GM23338 (cell line): ENCODE measurements at regions not wholly inside any gene's neighbourhood (a gene's known extent, or its start where the extent isn't known, plus 50 kb on each side); places are given as distances from the start of the nearest gene placed in this dataset.

Experiments
- ATAC-seq: fragments of 200-7000 bp; cut with Tn5 transposase; 3 replicates; pipeline ENCODE4 v1.9.1; 2020
- DNase-seq: peaks from one replicate; pipeline ENCODE4 v3.0.0-alpha.2; 2015; ENCODE audit warnings: low spot score
- H2AFZ ChIP-seq: fragments of 200-600 bp; sonication (generic); 2 replicates; pipeline ENCODE4 v1.8.0; 2016; ENCODE audit warnings: antibody characterized with exemption, mild to moderate bottlenecking, moderate library complexity
- H3F3A ChIP-seq: fragments of 200-600 bp; sonication (generic); replicated peaks from 2 replicates; pipeline ENCODE4 v1.8.0; 2017; ENCODE audit warnings: antibody characterized with exemption, mixed run types, low read depth
- H3K27ac ChIP-seq: fragments of 200-600 bp; sonication (generic); 2 replicates; pipeline ENCODE4 v1.6.1; 2016; ENCODE audit warnings: low read depth
- H3K27me3 ChIP-seq: fragments of 200-600 bp; sonication (generic); 2 replicates; pipeline ENCODE4 v1.8.0; 2016; ENCODE audit warnings: mild to moderate bottlenecking, mixed run types, moderate library complexity; ENCODE audit not compliant: insufficient read depth
- H3K36me3 ChIP-seq: fragments of 200-600 bp; sonication (generic); 2 replicates; pipeline ENCODE4 v1.8.0; 2016; ENCODE audit warnings: mild to moderate bottlenecking; ENCODE audit not compliant: insufficient read depth
- H3K4me1 ChIP-seq: fragments of 200-600 bp; sonication (generic); 2 replicates; pipeline ENCODE4 v1.8.0; 2016; ENCODE audit warnings: mild to moderate bottlenecking, moderate library complexity; ENCODE audit not compliant: insufficient read depth
- H3K4me2 ChIP-seq: fragments of 200-600 bp; sonication (generic); 2 replicates; pipeline ENCODE4 v1.7.1; 2017; ENCODE audit warnings: mixed run types
- H3K4me3 ChIP-seq: fragments of 200-600 bp; sonication (generic); 2 replicates; pipeline ENCODE4 v1.6.1; 2016; ENCODE audit warnings: mixed run types
- H3K79me2 ChIP-seq: fragments of 200-600 bp; sonication (generic); replicated peaks from 2 replicates; pipeline ENCODE4 v1.8.0; 2017; ENCODE audit warnings: mild to moderate bottlenecking; ENCODE audit not compliant: insufficient read depth
- H3K9me2 ChIP-seq: fragments of 200-600 bp; sonication (generic); 2 replicates; pipeline ENCODE4 v1.8.0; 2017; ENCODE audit not compliant: insufficient read depth
- H4K20me1 ChIP-seq: fragments of 200-600 bp; sonication (generic); replicated peaks from 2 replicates; pipeline ENCODE4 v1.8.0; 2017; ENCODE audit warnings: mild to moderate bottlenecking; ENCODE audit not compliant: insufficient read depth
- H3K27ac Mint-ChIP-seq: 2 replicates; pipeline ENCODE4 v1.8.0; 2020; ENCODE audit warnings: inconsistent platforms, mild to moderate bottlenecking, moderate library complexity, mixed read lengths
- H3K27me3 Mint-ChIP-seq: 3 replicates; pipeline ENCODE4 v1.8.0; 2022; ENCODE audit warnings: low read depth, mild to moderate bottlenecking, moderate library complexity, mixed read lengths, inconsistent platforms; ENCODE audit not compliant: insufficient read depth, poor library complexity
- H3K36me3 Mint-ChIP-seq: 3 replicates; pipeline ENCODE4 v1.8.0; 2021; ENCODE audit warnings: low read depth, mild to moderate bottlenecking, inconsistent platforms, moderate library complexity, mixed read lengths
- H3K4me1 Mint-ChIP-seq: 3 replicates; pipeline ENCODE4 v1.8.0; 2020; ENCODE audit warnings: mild to moderate bottlenecking, inconsistent platforms, mixed read lengths
- H3K4me3 Mint-ChIP-seq: 3 replicates; pipeline ENCODE4 v1.8.0; 2021; ENCODE audit warnings: moderate library complexity, mild to moderate bottlenecking, inconsistent platforms, mixed read lengths
- H3K9me3 Mint-ChIP-seq: 3 replicates; pipeline ENCODE4 v1.8.0; 2020; ENCODE audit warnings: moderate library complexity, mild to moderate bottlenecking, inconsistent platforms, mixed read lengths
- CREB1 ChIP-seq: fragments of 250-450 bp; sonication (Bioruptor Pico); IDR thresholded peaks from 2 replicates; pipeline ENCODE4 v1.5.0; 2020; ENCODE audit warnings: low read depth, mild to moderate bottlenecking, moderate library complexity
- ETS1 ChIP-seq: IDR thresholded peaks from 2 replicates; pipeline ENCODE4 v1.6.1; 2016; ENCODE audit warnings: antibody characterized with exemption
- EZH2 ChIP-seq: fragments of 200-600 bp; sonication (generic); IDR thresholded peaks from one replicate; pipeline ENCODE4 v1.8.0; 2017; ENCODE audit warnings: antibody characterized with exemption, mild to moderate bottlenecking, low read depth; ENCODE audit not compliant: unreplicated experiment
- EZH2phosphoT487 ChIP-seq: fragments of 200-600 bp; sonication (generic); IDR thresholded peaks from one replicate; pipeline ENCODE4 v1.8.1; 2018; ENCODE audit warnings: antibody characterized with exemption; ENCODE audit not compliant: unreplicated experiment
- JUNB ChIP-seq: IDR thresholded peaks from one replicate; pipeline ENCODE4 v1.6.1; 2016; ENCODE audit warnings: antibody characterized with exemption; ENCODE audit not compliant: unreplicated experiment
- NANOG ChIP-seq: IDR thresholded peaks from 2 replicates; pipeline ENCODE4 v1.6.1; 2016; ENCODE audit warnings: antibody characterized with exemption, borderline replicate concordance
- POLR2AphosphoS5 ChIP-seq: IDR thresholded peaks from 2 replicates; pipeline ENCODE4 v1.6.1; 2016; ENCODE audit warnings: antibody characterized with exemption, low read depth
- STAT1 ChIP-seq: IDR thresholded peaks from one replicate; pipeline ENCODE4 v1.6.1; 2016; ENCODE audit warnings: antibody characterized with exemption; ENCODE audit not compliant: unreplicated experiment
- ZNF114 ChIP-seq: fragments of 250-450 bp; sonication (Bioruptor Pico); IDR thresholded peaks from 2 replicates; pipeline ENCODE4 v1.5.0; 2020; ENCODE audit warnings: mild to moderate bottlenecking, moderate library complexity
- ZNF331 ChIP-seq: fragments of 250-450 bp; sonication (Bioruptor Pico); IDR thresholded peaks from 2 replicates; pipeline ENCODE4 v1.5.0; 2020; ENCODE audit warnings: low read depth, mild to moderate bottlenecking, moderate library complexity
- TF ChIP-seq, protein P1 (sequence below): IDR thresholded peaks from one replicate; pipeline ENCODE4 v1.6.1; 2018; ENCODE audit warnings: antibody characterized with exemption; ENCODE audit not compliant: unreplicated experiment
- TF ChIP-seq, protein P2 (sequence below): fragments of 250-450 bp; sonication (Bioruptor Pico); IDR thresholded peaks from 2 replicates; pipeline ENCODE4 v1.5.0; 2020; ENCODE audit warnings: mild to moderate bottlenecking, moderate library complexity
- TF ChIP-seq, protein P3 (sequence below), 2 experiments: fragments of 200-600 bp in 1 of 2; sonication (generic) in 1 of 2; conservative IDR thresholded peaks; 2 replicates each; pipeline versions ENCODE4 v1.5.1 to v1.6.1; 2016 to 2017; ENCODE audit warnings: antibody characterized with exemption in 2 of 2, low read depth in 2 of 2, mild to moderate bottlenecking in 2 of 2, moderate library complexity in 1 of 2

DNA sequence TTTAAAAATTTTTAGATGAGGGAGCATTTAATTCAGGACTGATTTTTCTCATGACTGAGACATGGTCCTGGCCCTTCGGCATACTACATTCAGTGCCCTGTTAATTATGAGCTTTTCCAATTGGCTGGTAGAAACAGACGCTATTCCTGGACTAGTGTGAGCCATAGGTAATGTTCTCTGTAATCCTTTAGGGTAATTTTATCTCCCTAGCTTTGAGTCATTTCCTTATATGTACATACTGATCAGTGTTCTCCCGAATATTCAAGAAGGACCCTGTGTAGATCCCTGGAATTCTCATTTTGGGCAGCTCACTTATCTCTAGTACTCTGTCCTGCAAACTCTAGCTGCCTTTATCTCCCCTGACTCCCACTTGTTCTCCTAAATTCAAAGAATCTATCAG, 92.6 kb upstream of the NPY start:
- H3K4me3 ChIP-seq = no peak overlapping the region
- TF ChIP-seq ETS1 (no peak), POLR2AphosphoS5 (no peak), STAT1 (no peak), ZNF331 (CRISPR knock-in tag) (no peak), NANOG (no peak), ZNF114 (no peak), EZH2 (no peak), CREB1 (CRISPR knock-in tag) (no peak), JUNB (no peak), EZH2phosphoT487 (no peak)
- TF ChIP-seq, protein P1, sequence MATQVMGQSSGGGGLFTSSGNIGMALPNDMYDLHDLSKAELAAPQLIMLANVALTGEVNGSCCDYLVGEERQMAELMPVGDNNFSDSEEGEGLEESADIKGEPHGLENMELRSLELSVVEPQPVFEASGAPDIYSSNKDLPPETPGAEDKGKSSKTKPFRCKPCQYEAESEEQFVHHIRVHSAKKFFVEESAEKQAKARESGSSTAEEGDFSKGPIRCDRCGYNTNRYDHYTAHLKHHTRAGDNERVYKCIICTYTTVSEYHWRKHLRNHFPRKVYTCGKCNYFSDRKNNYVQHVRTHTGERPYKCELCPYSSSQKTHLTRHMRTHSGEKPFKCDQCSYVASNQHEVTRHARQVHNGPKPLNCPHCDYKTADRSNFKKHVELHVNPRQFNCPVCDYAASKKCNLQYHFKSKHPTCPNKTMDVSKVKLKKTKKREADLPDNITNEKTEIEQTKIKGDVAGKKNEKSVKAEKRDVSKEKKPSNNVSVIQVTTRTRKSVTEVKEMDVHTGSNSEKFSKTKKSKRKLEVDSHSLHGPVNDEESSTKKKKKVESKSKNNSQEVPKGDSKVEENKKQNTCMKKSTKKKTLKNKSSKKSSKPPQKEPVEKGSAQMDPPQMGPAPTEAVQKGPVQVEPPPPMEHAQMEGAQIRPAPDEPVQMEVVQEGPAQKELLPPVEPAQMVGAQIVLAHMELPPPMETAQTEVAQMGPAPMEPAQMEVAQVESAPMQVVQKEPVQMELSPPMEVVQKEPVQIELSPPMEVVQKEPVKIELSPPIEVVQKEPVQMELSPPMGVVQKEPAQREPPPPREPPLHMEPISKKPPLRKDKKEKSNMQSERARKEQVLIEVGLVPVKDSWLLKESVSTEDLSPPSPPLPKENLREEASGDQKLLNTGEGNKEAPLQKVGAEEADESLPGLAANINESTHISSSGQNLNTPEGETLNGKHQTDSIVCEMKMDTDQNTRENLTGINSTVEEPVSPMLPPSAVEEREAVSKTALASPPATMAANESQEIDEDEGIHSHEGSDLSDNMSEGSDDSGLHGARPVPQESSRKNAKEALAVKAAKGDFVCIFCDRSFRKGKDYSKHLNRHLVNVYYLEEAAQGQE = no peak
- TF ChIP-seq, protein P2, sequence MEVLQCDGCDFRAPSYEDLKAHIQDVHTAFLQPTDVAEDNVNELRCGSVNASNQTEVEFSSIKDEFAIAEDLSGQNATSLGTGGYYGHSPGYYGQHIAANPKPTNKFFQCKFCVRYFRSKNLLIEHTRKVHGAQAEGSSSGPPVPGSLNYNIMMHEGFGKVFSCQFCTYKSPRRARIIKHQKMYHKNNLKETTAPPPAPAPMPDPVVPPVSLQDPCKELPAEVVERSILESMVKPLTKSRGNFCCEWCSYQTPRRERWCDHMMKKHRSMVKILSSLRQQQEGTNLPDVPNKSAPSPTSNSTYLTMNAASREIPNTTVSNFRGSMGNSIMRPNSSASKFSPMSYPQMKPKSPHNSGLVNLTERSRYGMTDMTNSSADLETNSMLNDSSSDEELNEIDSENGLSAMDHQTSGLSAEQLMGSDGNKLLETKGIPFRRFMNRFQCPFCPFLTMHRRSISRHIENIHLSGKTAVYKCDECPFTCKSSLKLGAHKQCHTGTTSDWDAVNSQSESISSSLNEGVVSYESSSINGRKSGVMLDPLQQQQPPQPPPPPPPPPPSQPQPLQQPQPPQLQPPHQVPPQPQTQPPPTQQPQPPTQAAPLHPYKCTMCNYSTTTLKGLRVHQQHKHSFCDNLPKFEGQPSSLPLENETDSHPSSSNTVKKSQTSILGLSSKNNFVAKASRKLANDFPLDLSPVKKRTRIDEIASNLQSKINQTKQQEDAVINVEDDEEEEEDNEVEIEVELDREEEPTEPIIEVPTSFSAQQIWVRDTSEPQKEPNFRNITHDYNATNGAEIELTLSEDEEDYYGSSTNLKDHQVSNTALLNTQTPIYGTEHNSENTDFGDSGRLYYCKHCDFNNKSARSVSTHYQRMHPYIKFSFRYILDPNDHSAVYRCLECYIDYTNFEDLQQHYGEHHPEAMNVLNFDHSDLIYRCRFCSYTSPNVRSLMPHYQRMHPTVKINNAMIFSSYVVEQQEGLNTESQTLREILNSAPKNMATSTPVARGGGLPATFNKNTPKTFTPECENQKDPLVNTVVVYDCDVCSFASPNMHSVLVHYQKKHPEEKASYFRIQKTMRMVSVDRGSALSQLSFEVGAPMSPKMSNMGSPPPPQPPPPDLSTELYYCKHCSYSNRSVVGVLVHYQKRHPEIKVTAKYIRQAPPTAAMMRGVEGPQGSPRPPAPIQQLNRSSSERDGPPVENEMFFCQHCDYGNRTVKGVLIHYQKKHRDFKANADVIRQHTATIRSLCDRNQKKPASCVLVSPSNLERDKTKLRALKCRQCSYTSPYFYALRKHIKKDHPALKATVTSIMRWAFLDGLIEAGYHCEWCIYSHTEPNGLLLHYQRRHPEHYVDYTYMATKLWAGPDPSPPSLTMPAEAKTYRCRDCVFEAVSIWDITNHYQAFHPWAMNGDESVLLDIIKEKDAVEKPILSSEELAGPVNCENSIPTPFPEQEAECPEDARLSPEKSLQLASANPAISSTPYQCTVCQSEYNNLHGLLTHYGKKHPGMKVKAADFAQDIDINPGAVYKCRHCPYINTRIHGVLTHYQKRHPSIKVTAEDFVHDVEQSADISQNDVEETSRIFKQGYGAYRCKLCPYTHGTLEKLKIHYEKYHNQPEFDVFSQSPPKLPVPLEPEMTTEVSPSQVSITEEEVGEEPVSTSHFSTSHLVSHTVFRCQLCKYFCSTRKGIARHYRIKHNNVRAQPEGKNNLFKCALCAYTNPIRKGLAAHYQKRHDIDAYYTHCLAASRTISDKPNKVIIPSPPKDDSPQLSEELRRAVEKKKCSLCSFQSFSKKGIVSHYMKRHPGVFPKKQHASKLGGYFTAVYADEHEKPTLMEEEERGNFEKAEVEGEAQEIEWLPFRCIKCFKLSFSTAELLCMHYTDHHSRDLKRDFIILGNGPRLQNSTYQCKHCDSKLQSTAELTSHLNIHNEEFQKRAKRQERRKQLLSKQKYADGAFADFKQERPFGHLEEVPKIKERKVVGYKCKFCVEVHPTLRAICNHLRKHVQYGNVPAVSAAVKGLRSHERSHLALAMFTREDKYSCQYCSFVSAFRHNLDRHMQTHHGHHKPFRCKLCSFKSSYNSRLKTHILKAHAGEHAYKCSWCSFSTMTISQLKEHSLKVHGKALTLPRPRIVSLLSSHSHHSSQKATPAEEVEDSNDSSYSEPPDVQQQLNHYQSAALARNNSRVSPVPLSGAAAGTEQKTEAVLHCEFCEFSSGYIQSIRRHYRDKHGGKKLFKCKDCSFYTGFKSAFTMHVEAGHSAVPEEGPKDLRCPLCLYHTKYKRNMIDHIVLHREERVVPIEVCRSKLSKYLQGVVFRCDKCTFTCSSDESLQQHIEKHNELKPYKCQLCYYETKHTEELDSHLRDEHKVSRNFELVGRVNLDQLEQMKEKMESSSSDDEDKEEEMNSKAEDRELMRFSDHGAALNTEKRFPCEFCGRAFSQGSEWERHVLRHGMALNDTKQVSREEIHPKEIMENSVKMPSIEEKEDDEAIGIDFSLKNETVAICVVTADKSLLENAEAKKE = no peak
- TF ChIP-seq, protein P3, sequence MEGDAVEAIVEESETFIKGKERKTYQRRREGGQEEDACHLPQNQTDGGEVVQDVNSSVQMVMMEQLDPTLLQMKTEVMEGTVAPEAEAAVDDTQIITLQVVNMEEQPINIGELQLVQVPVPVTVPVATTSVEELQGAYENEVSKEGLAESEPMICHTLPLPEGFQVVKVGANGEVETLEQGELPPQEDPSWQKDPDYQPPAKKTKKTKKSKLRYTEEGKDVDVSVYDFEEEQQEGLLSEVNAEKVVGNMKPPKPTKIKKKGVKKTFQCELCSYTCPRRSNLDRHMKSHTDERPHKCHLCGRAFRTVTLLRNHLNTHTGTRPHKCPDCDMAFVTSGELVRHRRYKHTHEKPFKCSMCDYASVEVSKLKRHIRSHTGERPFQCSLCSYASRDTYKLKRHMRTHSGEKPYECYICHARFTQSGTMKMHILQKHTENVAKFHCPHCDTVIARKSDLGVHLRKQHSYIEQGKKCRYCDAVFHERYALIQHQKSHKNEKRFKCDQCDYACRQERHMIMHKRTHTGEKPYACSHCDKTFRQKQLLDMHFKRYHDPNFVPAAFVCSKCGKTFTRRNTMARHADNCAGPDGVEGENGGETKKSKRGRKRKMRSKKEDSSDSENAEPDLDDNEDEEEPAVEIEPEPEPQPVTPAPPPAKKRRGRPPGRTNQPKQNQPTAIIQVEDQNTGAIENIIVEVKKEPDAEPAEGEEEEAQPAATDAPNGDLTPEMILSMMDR (conservative IDR thresholded peaks at IDR 0.05; ENCODE audit: low read depth in 2 of 2) = no peak
- Mint-ChIP-seq H3K27me3 (no peaks in the 10 kb centered on the region), H3K4me1 (peaks cover 9% of the 10 kb centered on the region; the same call in 2 of the 3 replicates), H3K36me3 (no peaks in the 10 kb centered on the region; the same call in 2 of the 3 replicates), H3K9me3 (no peaks in the 10 kb centered on the region), H3K27ac (no peak overlapping the region), H3K4me3 (no peak overlapping the region)
- no peak overlapping the region for H3K27ac ChIP-seq
- peaks cover 3% of the 10 kb centered on the region; the same call in 1 of the 2 replicates for H3K9me2 ChIP-seq
- no peak for ATAC-seq
- no peaks in the 10 kb centered on the region for H3K36me3 ChIP-seq
- H4K20me1 ChIP-seq = no peaks in the 10 kb centered on the region
- H2AFZ ChIP-seq = no peak overlapping the region
- no peaks in the 10 kb centered on the region for H3K27me3 ChIP-seq
- no peaks in the 10 kb centered on the region for H3K4me1 ChIP-seq
- H3K79me2 ChIP-seq = no peaks in the 10 kb centered on the region
- H3F3A ChIP-seq = no peaks in the 10 kb centered on the region
- no peak overlapping the region for H3K4me2 ChIP-seq
- DNase-seq = no peak
